HG02642 (cell line): ENCODE measurements at regions not wholly inside any gene's neighbourhood (a gene's known extent, or its start where the extent isn't known, plus 50 kb on each side); places are given as distances from the start of the nearest gene placed in this dataset.

Experiments used
- ATAC-seq: cut with Tn5 transposase; IDR thresholded peaks from one replicate; pipeline ENCODE4 v1.9.1; 2021; ENCODE audit warnings: mild to moderate bottlenecking; ENCODE audit not compliant: unreplicated experiment, poor library complexity

- no peak for ATAC-seq
Measured at GRCh38 chr12:13849456-13849855, 131.9 kb downstream of the GRIN2B start.

- ATAC-seq = no peak
Measured at GRCh38 chr12:13843841-13844240, 137.6 kb downstream of the GRIN2B start.

- ATAC-seq = no peak
Measured at GRCh38 chr12:13841358-13841757, 140.0 kb downstream of the GRIN2B start.

GRCh38 chr12:13839365-13840336, 141.8 kb downstream of the GRIN2B start:
- ATAC-seq = no peak

- no peak for ATAC-seq
Measured at GRCh38 chr12:13836099-13836498, 145.3 kb downstream of the GRIN2B start.

GRCh38 chr12:13835652-13836051, 145.8 kb downstream of the GRIN2B start:
- no peak for ATAC-seq

GRCh38 chr12:13834241-13834640, 147.2 kb downstream of the GRIN2B start:
- no peak for ATAC-seq

- no peak for ATAC-seq
Measured at GRCh38 chr12:13817131-13817530, 164.3 kb downstream of the GRIN2B start.

- no peak for ATAC-seq
Measured at GRCh38 chr12:13816394-13816793, 165.0 kb downstream of the GRIN2B start.

- no peak for ATAC-seq
Measured at GRCh38 chr12:13812168-13812567, 169.2 kb downstream of the GRIN2B start.

GRCh38 chr12:13811061-13811460, 170.3 kb downstream of the GRIN2B start:
- ATAC-seq = no peak

GRCh38 chr12:13805041-13805440, 176.4 kb downstream of the GRIN2B start:
- no peak for ATAC-seq

- no peak for ATAC-seq
Measured at GRCh38 chr12:13801543-13801942, 179.9 kb downstream of the GRIN2B start.

GRCh38 chr12:13799574-13799973, 181.8 kb downstream of the GRIN2B start:
- no peak for ATAC-seq

GRCh38 chr12:13798162-13798561, 183.2 kb downstream of the GRIN2B start:
- no peak for ATAC-seq

GRCh38 chr12:13794706-13795105, 186.7 kb downstream of the GRIN2B start:
- no peak for ATAC-seq

GRCh38 chr12:13790317-13790716, 191.1 kb downstream of the GRIN2B start:
- ATAC-seq = no peak

- no peak for ATAC-seq
Measured at GRCh38 chr12:13788626-13789025, 192.8 kb downstream of the GRIN2B start.

GRCh38 chr12:13786646-13787045, 194.8 kb downstream of the GRIN2B start:
- ATAC-seq = no peak

GRCh38 chr12:13784504-13784903, 196.9 kb downstream of the GRIN2B start:
- ATAC-seq = no peak

- ATAC-seq = no peak
Measured at GRCh38 chr12:13780453-13780852, 200.9 kb downstream of the GRIN2B start.

- no peak for ATAC-seq
Measured at GRCh38 chr12:13777374-13777773, 204.0 kb downstream of the GRIN2B start.
